IMR-90 (cell line): ENCODE measurements at regions not wholly inside any gene's neighbourhood (a gene's known extent, or its start where the extent isn't known, plus 50 kb on each side); places are given as distances from the start of the nearest gene placed in this dataset.

Experiments
- ATAC-seq: fragments of 200-7000 bp; cut with Tn5 transposase; 2 replicates; pipeline ENCODE4 v1.9.1; 2020; ENCODE audit warnings: low read depth, mild to moderate bottlenecking, moderate library complexity
- BruUV-seq: library from RNA; stranded (reverse); fragments of 400-500 nt; replicated peaks from 2 replicates; lab custom pipeline; 2021; lab: Mats Ljungman, UMichigan
- CTCF ChIA-PET: fragments of 300-600 bp; formaldehyde crosslinking; extraction: SDS; loops from one replicate; lab custom pipeline; 2021; ENCODE audit warnings: antibody characterized with exemption; lab: Yijun Ruan, JAX
- POLR2A ChIA-PET: fragments of 300-600 bp; sonication (Branson Sonifier 250); formaldehyde crosslinking; loops from one replicate; lab custom pipeline; 2022; ENCODE audit warnings: antibody characterized with exemption; ENCODE audit not compliant: unreplicated experiment; lab: Charles Lee
- DNase-seq: peaks from one replicate; pipeline ENCODE4 v3.0.0; 2013
- H2AFZ ChIP-seq: replicated peaks from 2 replicates; pipeline ENCODE3; 2013; ENCODE audit warnings: low read length, mild to moderate bottlenecking; ENCODE audit not compliant: poor library complexity
- H2AK5ac ChIP-seq: 2 replicates; pipeline ENCODE4 v1.6.1; 2013; ENCODE audit warnings: low read depth, low read length, inconsistent platforms
- H2AK9ac ChIP-seq: replicated peaks from 2 replicates; pipeline ENCODE3; 2013; ENCODE audit warnings: mild to moderate bottlenecking, low read depth, low read length, moderate library complexity; ENCODE audit not compliant: poor library complexity
- H2BK120ac ChIP-seq: 2 replicates; pipeline ENCODE4 v1.6.1; 2013; ENCODE audit warnings: low read depth, low read length, inconsistent platforms
- H2BK15ac ChIP-seq: 3 replicates; pipeline ENCODE4 v1.6.1; 2013; ENCODE audit warnings: low read depth, low read length, inconsistent platforms
- H2BK20ac ChIP-seq: 2 replicates; pipeline ENCODE4 v1.6.1; 2013; ENCODE audit warnings: low read depth, mild to moderate bottlenecking, inconsistent platforms, low read length, moderate library complexity
- H2BK5ac ChIP-seq: 2 replicates; pipeline ENCODE4 v1.6.1; 2013; ENCODE audit warnings: mild to moderate bottlenecking, low read depth, low read length, inconsistent platforms; ENCODE audit not compliant: poor library complexity, severe bottlenecking
- H3K14ac ChIP-seq: replicated peaks from 2 replicates; pipeline ENCODE4 v1.6.1; 2013; ENCODE audit warnings: low read depth, low read length, inconsistent platforms
- H3K18ac ChIP-seq: 2 replicates; pipeline ENCODE4 v1.6.1; 2013; ENCODE audit warnings: low read depth, low read length, control low read depth
- H3K23ac ChIP-seq: 2 replicates; pipeline ENCODE4 v1.6.1; 2013; ENCODE audit warnings: low read depth, low read length, inconsistent platforms
- H3K27ac ChIP-seq: 2 replicates; pipeline ENCODE4 v1.5.1; 2013; ENCODE audit warnings: mild to moderate bottlenecking, control low read depth, low read length; ENCODE audit not compliant: insufficient read depth
- H3K27me3 ChIP-seq: 2 replicates; pipeline ENCODE4 v1.6.1; 2013; ENCODE audit warnings: low read length; ENCODE audit not compliant: control insufficient read depth, insufficient read depth
- H3K36me3 ChIP-seq: 2 replicates; pipeline ENCODE4 v1.6.1; 2013; ENCODE audit warnings: low read length, mixed read lengths; ENCODE audit not compliant: control insufficient read depth, insufficient read depth
- H3K4ac ChIP-seq: 2 replicates; pipeline ENCODE4 v1.6.1; 2013; ENCODE audit warnings: low read depth, low read length, inconsistent platforms
- H3K4me1 ChIP-seq: 2 replicates; pipeline ENCODE4 v1.6.1; 2013; ENCODE audit warnings: low read length, mixed read lengths; ENCODE audit not compliant: control insufficient read depth, insufficient read depth
- H3K4me2 ChIP-seq: 2 replicates; pipeline ENCODE4 v1.6.1; 2013; ENCODE audit warnings: low read depth, mild to moderate bottlenecking, control low read depth, low read length, moderate library complexity
- H3K4me3 ChIP-seq: 2 replicates; pipeline ENCODE4 v1.5.1; 2013; ENCODE audit warnings: low read depth, mild to moderate bottlenecking, control low read depth, low read length, moderate library complexity; ENCODE audit not compliant: insufficient read depth
- H3K56ac ChIP-seq: 2 replicates; pipeline ENCODE4 v1.6.1; 2013; ENCODE audit warnings: low read length, inconsistent platforms; ENCODE audit not compliant: insufficient read depth; ENCODE audit errors: extremely low read depth
- H3K79me1 ChIP-seq, 2 experiments: 2 replicates each; pipeline ENCODE4 v1.6.1; 2013; ENCODE audit warnings: low read length in 2 of 2, inconsistent platforms in 1 of 2, low read depth in 1 of 2
- H3K9ac ChIP-seq: 2 replicates; pipeline ENCODE4 v1.6.1; 2013; ENCODE audit warnings: low read depth, low read length, control low read depth
- H3K9me1 ChIP-seq: 2 replicates; pipeline ENCODE4 v1.6.1; 2013; ENCODE audit warnings: low read length, inconsistent platforms; ENCODE audit not compliant: insufficient read depth
- H3K9me3 ChIP-seq: 2 replicates; pipeline ENCODE4 v1.6.1; 2013; ENCODE audit warnings: low read length; ENCODE audit not compliant: control insufficient read depth, insufficient read depth
- H4K20me1 ChIP-seq: 2 replicates; pipeline ENCODE4 v1.6.1; 2013; ENCODE audit warnings: low read length, inconsistent platforms; ENCODE audit not compliant: insufficient read depth
- H4K5ac ChIP-seq: 2 replicates; pipeline ENCODE4 v1.6.1; 2013; ENCODE audit warnings: mild to moderate bottlenecking, low read depth, low read length, control low read depth
- H4K8ac ChIP-seq, 2 experiments: 2 replicates each; pipeline ENCODE4 v1.6.1; 2013; ENCODE audit warnings: low read depth in 2 of 2, low read length in 2 of 2, control low read depth in 1 of 2, inconsistent platforms in 1 of 2
- H4K91ac ChIP-seq: 2 replicates; pipeline ENCODE4 v1.6.1; 2013; ENCODE audit warnings: low read depth, low read length, inconsistent platforms; ENCODE audit not compliant: insufficient read depth
- BHLHE40 ChIP-seq: fragments of 150-350 bp; IDR thresholded peaks from 2 replicates; pipeline ENCODE4 v1.6.1; 2016; ENCODE audit warnings: mild to moderate bottlenecking, low read depth, low read length
- CEBPB ChIP-seq: IDR thresholded peaks from 2 replicates; pipeline ENCODE4 v1.6.1; 2012; ENCODE audit warnings: low read depth, low read length, improper control_type of control experiment
- CHD1 ChIP-seq: IDR thresholded peaks from 2 replicates; pipeline ENCODE4 v1.6.1; 2012; ENCODE audit warnings: low read depth, low read length, improper control_type of control experiment
- CTCF ChIP-seq: conservative IDR thresholded peaks from 2 replicates; pipeline ENCODE4 v1.5.1; 2012; ENCODE audit warnings: mild to moderate bottlenecking, low read depth, low read length, improper control_type of control experiment
- ELK1 ChIP-seq: fragments of 150-350 bp; IDR thresholded peaks from 2 replicates; pipeline ENCODE4 v1.6.1; 2016; ENCODE audit warnings: low read depth, mild to moderate bottlenecking, low read length, moderate library complexity, borderline replicate concordance
- FOS ChIP-seq: fragments of 150-350 bp; IDR thresholded peaks from 2 replicates; pipeline ENCODE4 v1.6.1; 2016; ENCODE audit warnings: low read depth, low read length
- MAFK ChIP-seq: IDR thresholded peaks from 2 replicates; pipeline ENCODE4 v1.6.1; 2012; ENCODE audit warnings: low read depth, low read length, improper control_type of control experiment
- MAZ ChIP-seq: IDR thresholded peaks from 2 replicates; pipeline ENCODE4 v1.6.1; 2012; ENCODE audit warnings: low read depth, mild to moderate bottlenecking, low read length, improper control_type of control experiment, moderate library complexity, borderline replicate concordance
- MXI1 ChIP-seq: IDR thresholded peaks from 2 replicates; pipeline ENCODE4 v1.6.1; 2012; ENCODE audit warnings: low read depth, mild to moderate bottlenecking, low read length, moderate library complexity, borderline replicate concordance
- NFE2L2 ChIP-seq: fragments of 150-350 bp; IDR thresholded peaks from 2 replicates; pipeline ENCODE4 v1.6.1; 2016; ENCODE audit warnings: low read depth, mild to moderate bottlenecking, low read length
- POLR2A ChIP-seq: IDR thresholded peaks from 2 replicates; pipeline ENCODE4 v1.6.1; 2012; ENCODE audit warnings: mild to moderate bottlenecking, low read depth, low read length
- RAD21 ChIP-seq: IDR thresholded peaks from 2 replicates; pipeline ENCODE4 v1.6.1; 2012; ENCODE audit warnings: low read length, improper control_type of control experiment
- RCOR1 ChIP-seq: IDR thresholded peaks from 2 replicates; pipeline ENCODE4 v1.6.1; 2012; ENCODE audit warnings: mild to moderate bottlenecking, low read length, improper control_type of control experiment; ENCODE audit not compliant: insufficient replicate concordance
- RFX5 ChIP-seq: IDR thresholded peaks from 2 replicates; pipeline ENCODE4 v1.8.0; 2012; ENCODE audit warnings: low read depth, mild to moderate bottlenecking, low read length, moderate library complexity
- SMC3 ChIP-seq: fragments of 150-350 bp; IDR thresholded peaks from 2 replicates; pipeline ENCODE4 v1.6.1; 2016; ENCODE audit warnings: low read depth, mild to moderate bottlenecking, antibody characterized with exemption, low read length, moderate library complexity
- USF2 ChIP-seq: fragments of 150-350 bp; IDR thresholded peaks from 2 replicates; pipeline ENCODE4 v1.6.1; 2017; ENCODE audit warnings: mild to moderate bottlenecking, antibody characterized with exemption, low read length, low read depth
- WGBS, 2 experiments: methylation state at CpG; one replicate each; pipeline versions ENCODE4 v1.1.5 to v1.1.7; 2013; ENCODE audit warnings: missing lambda C conversion rate in 2 of 2; ENCODE audit not compliant: insufficient read length in 1 of 2; ENCODE audit errors: extremely low coverage in 2 of 2; 5-methylcytosine and 5-hydroxymethylcytosine counted together
- dilution Hi-C: fragments of 300-500 bp; cut with HindIII; formaldehyde crosslinking; loops from one replicate; pipeline ENCODE4 v1.14.3; 2018; ENCODE audit warnings: low sequenced_read_pairs; ENCODE audit not compliant: unreplicated experiment
- in situ Hi-C: fragments of 300-500 bp; cut with MboI; formaldehyde crosslinking; loops from 3 replicates; pipeline ENCODE4 v1.14.3; 2019; ENCODE audit warnings: low sequenced_read_pairs, inconsistent platforms, mixed read lengths
- intact Hi-C: fragments of 100-400 bp; cut with micrococcal nuclease; formaldehyde crosslinking; loops from 2 replicates; pipeline ENCODE4 v1.10.0; 2022

GRCh38 chr17:73924114-73924908, 279.2 kb upstream of the RPL38 start:
- DNase-seq = no peak

More at GRCh38 chr17:73924114-73924908, 279.2 kb upstream of the RPL38 start:
- no peak for ATAC-seq
- H2AFZ ChIP-seq = no peak overlapping the region
- no TSS peak for BruUV-seq
- H3K4ac ChIP-seq = no peak overlapping the region
- no peak overlapping the region for H2BK20ac ChIP-seq
- H3K36me3 ChIP-seq = no peaks in the 10 kb centered on the region
- H3K4me2 ChIP-seq = no peak overlapping the region
- CTCF ChIA-PET = interaction anchor here (1.2 kb wide), 1 partner anchor 9 kb away, joined by 5 read pairs; no protein-coding TSS in a partner anchor
- H3K14ac ChIP-seq = no peak overlapping the region
- no peak overlapping the region for H3K9ac ChIP-seq
- no peaks in the 10 kb centered on the region for H3K79me1 ChIP-seq
- H3K4me3 ChIP-seq = no peak overlapping the region
- WGBS, 2 experiments = 60% methylated on average over 1 of the region's 10 CpGs; no CpG with 5 or more reads in 1 of the 2 experiments
- H2BK120ac ChIP-seq = no peak overlapping the region
- H2BK15ac ChIP-seq = no peak overlapping the region
- in situ Hi-C loops (no loop called here), dilution Hi-C loops (no loop called here), intact Hi-C loops (no loop called here)
- no peak overlapping the region for H4K91ac ChIP-seq
- no peak overlapping the region for H3K56ac ChIP-seq
- H3K4me1 ChIP-seq = no peaks in the 10 kb centered on the region
- no peak overlapping the region for H4K5ac ChIP-seq
- no peaks in the 10 kb centered on the region for H3K9me1 ChIP-seq
- H3K9me3 ChIP-seq = peaks cover 9% of the 10 kb centered on the region
- H2AK9ac ChIP-seq = no peak overlapping the region
- H3K27me3 ChIP-seq = no peaks in the 10 kb centered on the region
- TF ChIP-seq MXI1 (no peak), POLR2A (no peak), MAZ (no peak), RAD21 (no peak), SMC3 (no peak), RCOR1 (no peak), CHD1 (no peak), RFX5 (no peak), CEBPB (no peak), MAFK (no peak), ELK1 (no peak), USF2 (no peak), NFE2L2 (no peak), CTCF (no peak), FOS (no peak), BHLHE40 (no peak)
- no peaks in the 10 kb centered on the region for H4K20me1 ChIP-seq
- H2BK5ac ChIP-seq = no peak overlapping the region
- no peak overlapping the region for H3K18ac ChIP-seq
- no peak overlapping the region for H3K27ac ChIP-seq
- no peak overlapping the region for H3K23ac ChIP-seq
- POLR2A ChIA-PET = no interaction called here
- no peak overlapping the region for H2AK5ac ChIP-seq
- no peak overlapping the region for H4K8ac ChIP-seq
